ENCODE measurements at regions not wholly inside any gene's neighbourhood (a gene's known extent, or its start where the extent isn't known, plus 50 kb on each side); places are given as distances from the start of the nearest gene placed in this dataset.

- intact Hi-C loops (cut with micrococcal nuclease; ENCODE audit: unreplicated experiment): no loop called here
- Histone ChIP-seq H3K36me3 (ENCODE audit: insufficient read depth, low read length) (no peaks in the 10 kb centered on the region), H3K4me3 (ENCODE audit: low read depth, low read length, poor library complexity, severe bottlenecking) (no peak overlapping the region), H3K4me1 (ENCODE audit: insufficient read depth, low read length, poor library complexity, severe bottlenecking) (no peaks in the 10 kb centered on the region), H3K27ac (ENCODE audit: low read depth, low read length, poor library complexity, severe bottlenecking) (no peak overlapping the region), H3K4me2 (ENCODE audit: low read length) (no peak overlapping the region), H3K79me2 (ENCODE audit: insufficient read depth, low read depth, low read length) (no peaks in the 10 kb centered on the region), H3K9me3 (ENCODE audit: low read length) (no peaks in the 10 kb centered on the region), H4K20me1 (ENCODE audit: insufficient read depth, low read length) (no peaks in the 10 kb centered on the region), H3K9me2 (ENCODE audit: insufficient read depth, low read length) (no peaks in the 10 kb centered on the region), H2AFZ (ENCODE audit: low read length) (no peak overlapping the region)
- DNase-seq (ENCODE audit: low spot score): no peak
- TF ChIP-seq EZH2phosphoT487 (IDR thresholded peaks at IDR 0.05; ENCODE audit: borderline replicate concordance, low read depth, low read length) (no peak), CTCF (conservative IDR thresholded peaks at IDR 0.05; ENCODE audit: low read length) (no peak)
- no TSS peak for BruUV-seq (replicated peaks)
- POLR2A ChIA-PET: no interaction called here
- CTCF ChIA-PET (ENCODE audit: unreplicated experiment): no interaction called here
Observed at GRCh38 chr14:89058697-89059096, 234.2 kb downstream of the TTC8 start.

GRCh38 chr14:89060191-89060590 is 235.7 kb downstream of the TTC8 start:
- no peak overlapping the region for H3K4me3 ChIP-seq (ENCODE audit: low read depth, low read length, poor library complexity, severe bottlenecking)
- DNase-seq (ENCODE audit: low spot score): no peak
- ChIA-PET CTCF (ENCODE audit: unreplicated experiment) (no interaction called here), POLR2A (no interaction called here)
- TF ChIP-seq CTCF (conservative IDR thresholded peaks at IDR 0.05; ENCODE audit: low read length) (no peak), EZH2phosphoT487 (IDR thresholded peaks at IDR 0.05; ENCODE audit: borderline replicate concordance, low read depth, low read length) (no peak)
- no peaks in the 10 kb centered on the region for H3K79me2 ChIP-seq (ENCODE audit: insufficient read depth, low read depth, low read length)
- intact Hi-C loops (cut with micrococcal nuclease; ENCODE audit: unreplicated experiment): no loop called here
- BruUV-seq (replicated peaks): no TSS peak
- no peaks in the 10 kb centered on the region for H3K9me2 ChIP-seq (ENCODE audit: insufficient read depth, low read length)
- no peaks in the 10 kb centered on the region for H4K20me1 ChIP-seq (ENCODE audit: insufficient read depth, low read length)
- no peak overlapping the region for H3K4me2 ChIP-seq (ENCODE audit: low read length)
- H2AFZ ChIP-seq (ENCODE audit: low read length): no peak overlapping the region
- no peak overlapping the region for H3K27ac ChIP-seq (ENCODE audit: low read depth, low read length, poor library complexity, severe bottlenecking)
- no peaks in the 10 kb centered on the region for H3K36me3 ChIP-seq (ENCODE audit: insufficient read depth, low read length)
- H3K9me3 ChIP-seq (ENCODE audit: low read length): no peaks in the 10 kb centered on the region
- H3K4me1 ChIP-seq (ENCODE audit: insufficient read depth, low read length, poor library complexity, severe bottlenecking): no peaks in the 10 kb centered on the region

GRCh38 chr14:89061696-89062095 is 237.2 kb downstream of the TTC8 start:
- ChIA-PET CTCF (ENCODE audit: unreplicated experiment) (no interaction called here), POLR2A (no interaction called here)
- intact Hi-C loops (cut with micrococcal nuclease; ENCODE audit: unreplicated experiment): no loop called here

More at GRCh38 chr14:89061696-89062095, 237.2 kb downstream of the TTC8 start:
- Histone ChIP-seq H2AFZ (ENCODE audit: low read length) (no peak overlapping the region), H3K79me2 (ENCODE audit: insufficient read depth, low read depth, low read length) (no peaks in the 10 kb centered on the region), H3K4me1 (ENCODE audit: insufficient read depth, low read length, poor library complexity, severe bottlenecking) (no peaks in the 10 kb centered on the region), H3K4me2 (ENCODE audit: low read length) (no peak overlapping the region), H3K9me3 (ENCODE audit: low read length) (no peaks in the 10 kb centered on the region), H3K36me3 (ENCODE audit: insufficient read depth, low read length) (no peaks in the 10 kb centered on the region), H3K9me2 (ENCODE audit: insufficient read depth, low read length) (no peaks in the 10 kb centered on the region), H4K20me1 (ENCODE audit: insufficient read depth, low read length) (no peaks in the 10 kb centered on the region), H3K4me3 (ENCODE audit: low read depth, low read length, poor library complexity, severe bottlenecking) (no peak overlapping the region), H3K27ac (ENCODE audit: low read depth, low read length, poor library complexity, severe bottlenecking) (no peak overlapping the region)
- TF ChIP-seq EZH2phosphoT487 (IDR thresholded peaks at IDR 0.05; ENCODE audit: borderline replicate concordance, low read depth, low read length): no peak
- TF ChIP-seq CTCF (conservative IDR thresholded peaks at IDR 0.05; ENCODE audit: low read length): no peak
- no peak for DNase-seq (ENCODE audit: low spot score)
- no TSS peak for BruUV-seq (replicated peaks)
